ENCODE measurements at regions not wholly inside any gene's neighbourhood (a gene's known extent, or its start where the extent isn't known, plus 50 kb on each side); places are given as distances from the start of the nearest gene placed in this dataset.
A peak's percentile ranks its signal among the peaks of the same experiment; 100 is the strongest.

GRCh38 chr9:21558615-21559401 is 76.7 kb upstream of the IFNE start:
- FAIRE-seq, result no peak
- peaks cover 0 to 1% of the 10 kb centered on the region in 2 experiments for H3K36me3 ChIP-seq (ENCODE audit: control insufficient read depth in 2 of 2, extremely low read depth in 1 of 2, insufficient read depth in 2 of 2, low read length in 2 of 2)
- peak overlapping the region; percentile 85 for H3K27ac ChIP-seq (ENCODE audit: control insufficient read depth, insufficient read depth, low read length)
- no peaks in the 10 kb centered on the region for H3K9me1 ChIP-seq (ENCODE audit: control insufficient read depth, extremely low read depth, insufficient read depth, low read length)
- peak overlapping the region; percentile 95 for H3K9ac ChIP-seq (ENCODE audit: control insufficient read depth, extremely low read depth, insufficient read depth, low read length)
- H3K27me3 ChIP-seq (ENCODE audit: control insufficient read depth, extremely low read depth, insufficient read depth, low read length), result no peaks in the 10 kb centered on the region
- no peak for DNase-seq (ENCODE audit: low read depth, low spot score)
- H3K4me3 ChIP-seq (ENCODE audit: control insufficient read depth in 2 of 3, extremely low read depth in 1 of 3, insufficient read depth in 2 of 3, low read depth in 1 of 3, low read length in 3 of 3), result peak overlapping the region; percentile 65 to 80 (median 71)
- peaks cover 10% of the 10 kb centered on the region for H3K4me1 ChIP-seq (ENCODE audit: control insufficient read depth, extremely low read depth, insufficient read depth, low read length)
- H4K20me1 ChIP-seq (ENCODE audit: control insufficient read depth, extremely low read depth, insufficient read depth, low read length), result no peaks in the 10 kb centered on the region
- no peaks in the 10 kb centered on the region for H3K9me3 ChIP-seq (ENCODE audit: control insufficient read depth, low read depth, low read length)
- TF ChIP-seq CTCF (optimal IDR thresholded peaks at IDR 0.05 in 1 of 3, IDR thresholded peaks at IDR 0.05 in 1 of 3, conservative IDR thresholded peaks at IDR 0.05 in 1 of 3; ENCODE audit: extremely low read depth in 1 of 3, insufficient read depth in 2 of 3, low read length in 3 of 3), result no peak
- no peak for TF ChIP-seq EZH2 (IDR thresholded peaks at IDR 0.05; ENCODE audit: low read length)
- H2AFZ ChIP-seq (ENCODE audit: control insufficient read depth, low read length), result no peak overlapping the region
- dilution Hi-C loops (cut with MboI; ENCODE audit: extremely low pct_ligation_motif_present, low sequenced_read_pairs), result loop anchor here (10.0 to 25.0 kb wide), 2 partner anchors 116 to 228 kb away; no protein-coding TSS in a partner anchor
- H3K79me2 ChIP-seq (ENCODE audit: control insufficient read depth, insufficient read depth, low read length), result peaks cover 85% of the 10 kb centered on the region
- peak overlapping the region; percentile 6 for H3K4me2 ChIP-seq (ENCODE audit: control insufficient read depth, extremely low read depth, insufficient read depth, low read depth, low read length)

DNA sequence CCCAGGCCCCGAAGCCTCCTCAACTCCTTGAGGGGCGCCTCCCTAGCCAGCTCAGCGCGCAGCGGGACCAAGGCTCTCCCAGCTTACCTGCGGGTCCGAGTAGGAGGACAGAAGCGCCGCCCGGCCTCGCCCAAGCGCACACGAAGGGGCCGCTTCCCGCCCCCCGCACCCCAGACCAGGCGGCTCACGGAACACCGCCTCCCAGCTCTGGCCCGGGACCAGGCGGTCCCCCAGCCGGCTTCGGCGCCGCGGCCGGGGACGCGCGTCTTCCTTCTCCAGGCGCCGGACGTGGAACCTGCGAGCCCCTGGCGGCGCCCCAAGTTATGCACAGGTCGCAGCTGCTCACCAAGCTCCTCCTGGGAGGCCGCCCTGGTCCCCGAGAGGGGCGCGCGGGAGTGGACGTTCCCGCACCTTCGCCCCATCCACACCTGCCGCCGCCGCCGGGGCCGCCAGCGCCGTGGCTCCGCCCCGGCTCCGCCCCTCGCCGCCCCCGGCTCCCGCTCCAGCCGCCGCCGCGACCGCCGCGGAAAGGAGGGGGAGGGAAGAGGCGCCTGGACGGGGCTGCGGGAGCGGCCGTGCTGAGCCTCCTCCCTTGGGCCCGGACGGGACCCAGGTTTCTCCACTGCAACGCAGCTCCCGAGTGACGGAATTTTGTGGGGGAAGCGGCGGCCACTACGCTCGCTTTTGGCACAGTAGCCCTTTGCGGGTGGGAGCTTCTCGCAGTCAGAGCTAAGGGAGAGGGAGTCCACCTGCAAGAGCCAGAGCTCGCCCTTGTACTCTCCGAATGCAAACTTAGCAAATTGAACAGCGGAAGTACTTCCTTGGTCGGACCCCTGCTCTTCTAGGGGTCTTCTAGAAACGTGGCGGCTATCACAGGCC is 77.5 kb upstream of the IFNE start:
- Histone ChIP-seq H3K9ac (ENCODE audit: control insufficient read depth, extremely low read depth, insufficient read depth, low read length) (peak overlapping the region; percentile 95), H2AFZ (ENCODE audit: control insufficient read depth, low read length) (peak overlapping the region; percentile 60), H3K9me1 (ENCODE audit: control insufficient read depth, extremely low read depth, insufficient read depth, low read length) (no peaks in the 10 kb centered on the region), H3K4me1 (ENCODE audit: control insufficient read depth, extremely low read depth, insufficient read depth, low read length) (peaks cover 19% of the 10 kb centered on the region), H3K36me3 (ENCODE audit: control insufficient read depth in 2 of 2, extremely low read depth in 1 of 2, insufficient read depth in 2 of 2, low read length in 2 of 2) (peaks cover 0 to 1% of the 10 kb centered on the region in 2 experiments), H3K9me3 (ENCODE audit: control insufficient read depth, low read depth, low read length) (no peaks in the 10 kb centered on the region), H4K20me1 (ENCODE audit: control insufficient read depth, extremely low read depth, insufficient read depth, low read length) (no peaks in the 10 kb centered on the region), H3K79me2 (ENCODE audit: control insufficient read depth, insufficient read depth, low read length) (peaks cover 85% of the 10 kb centered on the region), H3K27me3 (ENCODE audit: control insufficient read depth, extremely low read depth, insufficient read depth, low read length) (no peaks in the 10 kb centered on the region), H3K4me3 (ENCODE audit: control insufficient read depth in 2 of 3, extremely low read depth in 1 of 3, insufficient read depth in 2 of 3, low read depth in 1 of 3, low read length in 3 of 3) (peak overlapping the region; percentile 65 to 80 (median 71)), H3K27ac (ENCODE audit: control insufficient read depth, insufficient read depth, low read length) (peak overlapping the region; percentile 85), H3K4me2 (ENCODE audit: control insufficient read depth, extremely low read depth, insufficient read depth, low read depth, low read length) (peak overlapping the region; percentile 84)
- TF ChIP-seq CTCF (optimal IDR thresholded peaks at IDR 0.05 in 1 of 3, IDR thresholded peaks at IDR 0.05 in 1 of 3, conservative IDR thresholded peaks at IDR 0.05 in 1 of 3; ENCODE audit: extremely low read depth in 1 of 3, insufficient read depth in 2 of 3, low read length in 3 of 3) (peak in 1 of 3 experiments; percentile 16), EZH2 (IDR thresholded peaks at IDR 0.05; ENCODE audit: low read length) (no peak)
- no peak for DNase-seq (ENCODE audit: low read depth, low spot score)
- dilution Hi-C loops (cut with MboI; ENCODE audit: extremely low pct_ligation_motif_present, low sequenced_read_pairs), result loop anchor here (10.0 to 25.0 kb wide), 2 partner anchors 115 to 228 kb away; no protein-coding TSS in a partner anchor
- FAIRE-seq, result no peak
